ENCODE measurements at regions not wholly inside any gene's neighbourhood (a gene's known extent, or its start where the extent isn't known, plus 50 kb on each side); places are given as distances from the start of the nearest gene placed in this dataset.

- Mint-ChIP-seq H3K4me3 (no peak overlapping the region), H3K4me1 (peaks cover 14% of the 10 kb centered on the region), H3K27me3 (ENCODE audit: low read depth) (no peaks in the 10 kb centered on the region), H3K9me3 (peaks cover 7% of the 10 kb centered on the region), H3K36me3 (no peaks in the 10 kb centered on the region), H3K27ac (no peak overlapping the region)
- ChIA-PET POLR2A (no interaction called here), CTCF (interaction anchor here (1.2 kb wide), 1 partner anchor 76 kb away, joined by 3 read pairs; no protein-coding TSS in a partner anchor)
- TF ChIP-seq CREB1 (CRISPR knock-in tag; IDR thresholded peaks at IDR 0.05) (no peak), ATF6 (CRISPR knock-in tag; IDR thresholded peaks at IDR 0.05) (no peak), E2F1 (CRISPR knock-in tag; IDR thresholded peaks at IDR 0.05) (no peak)
- DNase-seq (ENCODE audit: low spot score), result no peak
- ATAC-seq, result no peak
These were observed 73.9 kb upstream of the VGLL2 start for GRCh38 chr6:117191448-117191847.

GRCh38 chr6:117194271-117194670 is 71.1 kb upstream of the VGLL2 start:
- POLR2A ChIA-PET, result interaction anchor here (1.2 kb wide), 1 partner anchor 72 kb away, joined by 3 read pairs; no protein-coding TSS in a partner anchor
- Mint-ChIP-seq H3K4me3 (no peak overlapping the region), H3K27me3 (ENCODE audit: low read depth) (no peaks in the 10 kb centered on the region), H3K27ac (no peak overlapping the region), H3K36me3 (no peaks in the 10 kb centered on the region), H3K4me1 (peaks cover 21% of the 10 kb centered on the region), H3K9me3 (peaks cover 7% of the 10 kb centered on the region)
- TF ChIP-seq GABPB1 (CRISPR knock-in tag; IDR thresholded peaks at IDR 0.05) (no peak), GTF2I (CRISPR knock-in tag; conservative IDR thresholded peaks at IDR 0.05) (no peak), E2F4 (CRISPR knock-in tag; IDR thresholded peaks at IDR 0.05; ENCODE audit: borderline replicate concordance, low read depth) (no peak), ERG (CRISPR knock-in tag; IDR thresholded peaks at IDR 0.05) (no peak), HMGXB4 (CRISPR knock-in tag; IDR thresholded peaks at IDR 0.05) (no peak), SMAD4 (CRISPR knock-in tag; IDR thresholded peaks at IDR 0.05) (no peak), ZBTB21 (CRISPR knock-in tag; IDR thresholded peaks at IDR 0.05; ENCODE audit: borderline replicate concordance) (no peak), TEAD1 (CRISPR knock-in tag; IDR thresholded peaks at IDR 0.05) (no peak), ETV6 (CRISPR knock-in tag; IDR thresholded peaks at IDR 0.05) (no peak), ATF3 (CRISPR knock-in tag; conservative IDR thresholded peaks at IDR 0.05) (no peak), TEAD4 (CRISPR knock-in tag; IDR thresholded peaks at IDR 0.05) (no peak), ATF2 (CRISPR knock-in tag; IDR thresholded peaks at IDR 0.05; ENCODE audit: borderline replicate concordance, low read depth) (no peak), ZNF219 (CRISPR knock-in tag; IDR thresholded peaks at IDR 0.05; ENCODE audit: borderline replicate concordance) (no peak), KAT7 (CRISPR knock-in tag; IDR thresholded peaks at IDR 0.05; ENCODE audit: borderline replicate concordance) (no peak), ESRRA (CRISPR knock-in tag; IDR thresholded peaks at IDR 0.05; ENCODE audit: borderline replicate concordance) (no peak), CREM (CRISPR knock-in tag; IDR thresholded peaks at IDR 0.05) (no peak), ZNF317 (CRISPR knock-in tag; IDR thresholded peaks at IDR 0.05; ENCODE audit: borderline replicate concordance, low read depth) (no peak), ZMAT4 (CRISPR knock-in tag; IDR thresholded peaks at IDR 0.05) (no peak)
- DNase-seq (ENCODE audit: low spot score) (no peak), ATAC-seq (no peak)
- CTCF ChIA-PET, result no interaction called here
